ENCODE measurements at regions not wholly inside any gene's neighbourhood (a gene's known extent, or its start where the extent isn't known, plus 50 kb on each side); places are given as distances from the start of the nearest gene placed in this dataset.

DNA sequence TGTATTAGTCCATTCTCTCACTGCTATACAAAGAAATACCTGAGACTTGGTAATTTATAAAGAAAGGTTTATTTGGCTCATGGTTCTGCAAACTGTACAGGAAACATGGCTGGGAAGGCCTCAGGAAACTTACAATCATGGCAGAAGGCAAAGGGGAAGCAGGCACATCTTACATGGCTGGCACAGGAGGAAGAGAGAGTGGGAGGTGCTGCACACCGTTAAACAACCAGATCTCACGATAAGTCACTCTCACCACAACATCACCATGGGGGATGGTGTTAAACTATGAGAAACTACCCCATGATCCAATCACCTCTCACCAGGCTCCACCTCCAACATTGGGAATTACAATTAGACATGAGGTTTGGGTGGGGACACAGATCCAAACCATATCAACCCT lies 191.8 kb upstream of the PLXNC1 start:
- H3K9me3 Mint-ChIP-seq: no peaks in the 10 kb centered on the region
- Histone ChIP-seq H3K4me1 (ENCODE audit: insufficient read depth) (no peaks in the 10 kb centered on the region), H3K4me3 (no peak overlapping the region), H3K36me3 (ENCODE audit: insufficient read depth) (no peaks in the 10 kb centered on the region), H3K9me2 (ENCODE audit: insufficient read depth) (peaks cover 3% of the 10 kb centered on the region; the same call in 1 of the 2 replicates), H3K27me3 (ENCODE audit: insufficient read depth) (no peaks in the 10 kb centered on the region), H3K4me2 (no peak overlapping the region), H3F3A (replicated peaks; ENCODE audit: low read depth) (no peaks in the 10 kb centered on the region), H2AFZ (no peak overlapping the region), H4K20me1 (replicated peaks; ENCODE audit: insufficient read depth) (no peaks in the 10 kb centered on the region), H3K79me2 (replicated peaks; ENCODE audit: insufficient read depth) (no peaks in the 10 kb centered on the region), H3K27ac (ENCODE audit: low read depth) (no peak overlapping the region)
- H3K4me1 Mint-ChIP-seq: no peaks in the 10 kb centered on the region
- no peak overlapping the region for H3K27ac Mint-ChIP-seq
- H3K27me3 Mint-ChIP-seq (ENCODE audit: insufficient read depth, low read depth, poor library complexity): peaks cover 2% of the 10 kb centered on the region
- TF ChIP-seq, protein P1, sequence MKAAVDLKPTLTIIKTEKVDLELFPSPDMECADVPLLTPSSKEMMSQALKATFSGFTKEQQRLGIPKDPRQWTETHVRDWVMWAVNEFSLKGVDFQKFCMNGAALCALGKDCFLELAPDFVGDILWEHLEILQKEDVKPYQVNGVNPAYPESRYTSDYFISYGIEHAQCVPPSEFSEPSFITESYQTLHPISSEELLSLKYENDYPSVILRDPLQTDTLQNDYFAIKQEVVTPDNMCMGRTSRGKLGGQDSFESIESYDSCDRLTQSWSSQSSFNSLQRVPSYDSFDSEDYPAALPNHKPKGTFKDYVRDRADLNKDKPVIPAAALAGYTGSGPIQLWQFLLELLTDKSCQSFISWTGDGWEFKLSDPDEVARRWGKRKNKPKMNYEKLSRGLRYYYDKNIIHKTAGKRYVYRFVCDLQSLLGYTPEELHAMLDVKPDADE (IDR thresholded peaks at IDR 0.05): no peak
- TF ChIP-seq, protein P2, sequence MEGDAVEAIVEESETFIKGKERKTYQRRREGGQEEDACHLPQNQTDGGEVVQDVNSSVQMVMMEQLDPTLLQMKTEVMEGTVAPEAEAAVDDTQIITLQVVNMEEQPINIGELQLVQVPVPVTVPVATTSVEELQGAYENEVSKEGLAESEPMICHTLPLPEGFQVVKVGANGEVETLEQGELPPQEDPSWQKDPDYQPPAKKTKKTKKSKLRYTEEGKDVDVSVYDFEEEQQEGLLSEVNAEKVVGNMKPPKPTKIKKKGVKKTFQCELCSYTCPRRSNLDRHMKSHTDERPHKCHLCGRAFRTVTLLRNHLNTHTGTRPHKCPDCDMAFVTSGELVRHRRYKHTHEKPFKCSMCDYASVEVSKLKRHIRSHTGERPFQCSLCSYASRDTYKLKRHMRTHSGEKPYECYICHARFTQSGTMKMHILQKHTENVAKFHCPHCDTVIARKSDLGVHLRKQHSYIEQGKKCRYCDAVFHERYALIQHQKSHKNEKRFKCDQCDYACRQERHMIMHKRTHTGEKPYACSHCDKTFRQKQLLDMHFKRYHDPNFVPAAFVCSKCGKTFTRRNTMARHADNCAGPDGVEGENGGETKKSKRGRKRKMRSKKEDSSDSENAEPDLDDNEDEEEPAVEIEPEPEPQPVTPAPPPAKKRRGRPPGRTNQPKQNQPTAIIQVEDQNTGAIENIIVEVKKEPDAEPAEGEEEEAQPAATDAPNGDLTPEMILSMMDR (conservative IDR thresholded peaks at IDR 0.05; ENCODE audit: low read depth in 2 of 2): no peak
- no peak for TF ChIP-seq NANOG (IDR thresholded peaks at IDR 0.05; ENCODE audit: borderline replicate concordance)
- no peak for TF ChIP-seq POLR2AphosphoS5 (IDR thresholded peaks at IDR 0.05; ENCODE audit: low read depth)
- TF ChIP-seq, protein P3, sequence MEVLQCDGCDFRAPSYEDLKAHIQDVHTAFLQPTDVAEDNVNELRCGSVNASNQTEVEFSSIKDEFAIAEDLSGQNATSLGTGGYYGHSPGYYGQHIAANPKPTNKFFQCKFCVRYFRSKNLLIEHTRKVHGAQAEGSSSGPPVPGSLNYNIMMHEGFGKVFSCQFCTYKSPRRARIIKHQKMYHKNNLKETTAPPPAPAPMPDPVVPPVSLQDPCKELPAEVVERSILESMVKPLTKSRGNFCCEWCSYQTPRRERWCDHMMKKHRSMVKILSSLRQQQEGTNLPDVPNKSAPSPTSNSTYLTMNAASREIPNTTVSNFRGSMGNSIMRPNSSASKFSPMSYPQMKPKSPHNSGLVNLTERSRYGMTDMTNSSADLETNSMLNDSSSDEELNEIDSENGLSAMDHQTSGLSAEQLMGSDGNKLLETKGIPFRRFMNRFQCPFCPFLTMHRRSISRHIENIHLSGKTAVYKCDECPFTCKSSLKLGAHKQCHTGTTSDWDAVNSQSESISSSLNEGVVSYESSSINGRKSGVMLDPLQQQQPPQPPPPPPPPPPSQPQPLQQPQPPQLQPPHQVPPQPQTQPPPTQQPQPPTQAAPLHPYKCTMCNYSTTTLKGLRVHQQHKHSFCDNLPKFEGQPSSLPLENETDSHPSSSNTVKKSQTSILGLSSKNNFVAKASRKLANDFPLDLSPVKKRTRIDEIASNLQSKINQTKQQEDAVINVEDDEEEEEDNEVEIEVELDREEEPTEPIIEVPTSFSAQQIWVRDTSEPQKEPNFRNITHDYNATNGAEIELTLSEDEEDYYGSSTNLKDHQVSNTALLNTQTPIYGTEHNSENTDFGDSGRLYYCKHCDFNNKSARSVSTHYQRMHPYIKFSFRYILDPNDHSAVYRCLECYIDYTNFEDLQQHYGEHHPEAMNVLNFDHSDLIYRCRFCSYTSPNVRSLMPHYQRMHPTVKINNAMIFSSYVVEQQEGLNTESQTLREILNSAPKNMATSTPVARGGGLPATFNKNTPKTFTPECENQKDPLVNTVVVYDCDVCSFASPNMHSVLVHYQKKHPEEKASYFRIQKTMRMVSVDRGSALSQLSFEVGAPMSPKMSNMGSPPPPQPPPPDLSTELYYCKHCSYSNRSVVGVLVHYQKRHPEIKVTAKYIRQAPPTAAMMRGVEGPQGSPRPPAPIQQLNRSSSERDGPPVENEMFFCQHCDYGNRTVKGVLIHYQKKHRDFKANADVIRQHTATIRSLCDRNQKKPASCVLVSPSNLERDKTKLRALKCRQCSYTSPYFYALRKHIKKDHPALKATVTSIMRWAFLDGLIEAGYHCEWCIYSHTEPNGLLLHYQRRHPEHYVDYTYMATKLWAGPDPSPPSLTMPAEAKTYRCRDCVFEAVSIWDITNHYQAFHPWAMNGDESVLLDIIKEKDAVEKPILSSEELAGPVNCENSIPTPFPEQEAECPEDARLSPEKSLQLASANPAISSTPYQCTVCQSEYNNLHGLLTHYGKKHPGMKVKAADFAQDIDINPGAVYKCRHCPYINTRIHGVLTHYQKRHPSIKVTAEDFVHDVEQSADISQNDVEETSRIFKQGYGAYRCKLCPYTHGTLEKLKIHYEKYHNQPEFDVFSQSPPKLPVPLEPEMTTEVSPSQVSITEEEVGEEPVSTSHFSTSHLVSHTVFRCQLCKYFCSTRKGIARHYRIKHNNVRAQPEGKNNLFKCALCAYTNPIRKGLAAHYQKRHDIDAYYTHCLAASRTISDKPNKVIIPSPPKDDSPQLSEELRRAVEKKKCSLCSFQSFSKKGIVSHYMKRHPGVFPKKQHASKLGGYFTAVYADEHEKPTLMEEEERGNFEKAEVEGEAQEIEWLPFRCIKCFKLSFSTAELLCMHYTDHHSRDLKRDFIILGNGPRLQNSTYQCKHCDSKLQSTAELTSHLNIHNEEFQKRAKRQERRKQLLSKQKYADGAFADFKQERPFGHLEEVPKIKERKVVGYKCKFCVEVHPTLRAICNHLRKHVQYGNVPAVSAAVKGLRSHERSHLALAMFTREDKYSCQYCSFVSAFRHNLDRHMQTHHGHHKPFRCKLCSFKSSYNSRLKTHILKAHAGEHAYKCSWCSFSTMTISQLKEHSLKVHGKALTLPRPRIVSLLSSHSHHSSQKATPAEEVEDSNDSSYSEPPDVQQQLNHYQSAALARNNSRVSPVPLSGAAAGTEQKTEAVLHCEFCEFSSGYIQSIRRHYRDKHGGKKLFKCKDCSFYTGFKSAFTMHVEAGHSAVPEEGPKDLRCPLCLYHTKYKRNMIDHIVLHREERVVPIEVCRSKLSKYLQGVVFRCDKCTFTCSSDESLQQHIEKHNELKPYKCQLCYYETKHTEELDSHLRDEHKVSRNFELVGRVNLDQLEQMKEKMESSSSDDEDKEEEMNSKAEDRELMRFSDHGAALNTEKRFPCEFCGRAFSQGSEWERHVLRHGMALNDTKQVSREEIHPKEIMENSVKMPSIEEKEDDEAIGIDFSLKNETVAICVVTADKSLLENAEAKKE (CRISPR knock-in tag; IDR thresholded peaks at IDR 0.05): no peak
- TF ChIP-seq CREB1 (CRISPR knock-in tag; IDR thresholded peaks at IDR 0.05; ENCODE audit: low read depth): no peak
- no peak for TF ChIP-seq ZNF331 (CRISPR knock-in tag; IDR thresholded peaks at IDR 0.05; ENCODE audit: low read depth)
- no peak for TF ChIP-seq JUNB (IDR thresholded peaks at IDR 0.05; ENCODE audit: unreplicated experiment)
- TF ChIP-seq EZH2phosphoT487 (IDR thresholded peaks at IDR 0.05; ENCODE audit: unreplicated experiment): no peak
- no peak for TF ChIP-seq ZNF114 (CRISPR knock-in tag; IDR thresholded peaks at IDR 0.05)
- TF ChIP-seq EZH2 (IDR thresholded peaks at IDR 0.05; ENCODE audit: low read depth, unreplicated experiment): no peak
- TF ChIP-seq, protein P4, sequence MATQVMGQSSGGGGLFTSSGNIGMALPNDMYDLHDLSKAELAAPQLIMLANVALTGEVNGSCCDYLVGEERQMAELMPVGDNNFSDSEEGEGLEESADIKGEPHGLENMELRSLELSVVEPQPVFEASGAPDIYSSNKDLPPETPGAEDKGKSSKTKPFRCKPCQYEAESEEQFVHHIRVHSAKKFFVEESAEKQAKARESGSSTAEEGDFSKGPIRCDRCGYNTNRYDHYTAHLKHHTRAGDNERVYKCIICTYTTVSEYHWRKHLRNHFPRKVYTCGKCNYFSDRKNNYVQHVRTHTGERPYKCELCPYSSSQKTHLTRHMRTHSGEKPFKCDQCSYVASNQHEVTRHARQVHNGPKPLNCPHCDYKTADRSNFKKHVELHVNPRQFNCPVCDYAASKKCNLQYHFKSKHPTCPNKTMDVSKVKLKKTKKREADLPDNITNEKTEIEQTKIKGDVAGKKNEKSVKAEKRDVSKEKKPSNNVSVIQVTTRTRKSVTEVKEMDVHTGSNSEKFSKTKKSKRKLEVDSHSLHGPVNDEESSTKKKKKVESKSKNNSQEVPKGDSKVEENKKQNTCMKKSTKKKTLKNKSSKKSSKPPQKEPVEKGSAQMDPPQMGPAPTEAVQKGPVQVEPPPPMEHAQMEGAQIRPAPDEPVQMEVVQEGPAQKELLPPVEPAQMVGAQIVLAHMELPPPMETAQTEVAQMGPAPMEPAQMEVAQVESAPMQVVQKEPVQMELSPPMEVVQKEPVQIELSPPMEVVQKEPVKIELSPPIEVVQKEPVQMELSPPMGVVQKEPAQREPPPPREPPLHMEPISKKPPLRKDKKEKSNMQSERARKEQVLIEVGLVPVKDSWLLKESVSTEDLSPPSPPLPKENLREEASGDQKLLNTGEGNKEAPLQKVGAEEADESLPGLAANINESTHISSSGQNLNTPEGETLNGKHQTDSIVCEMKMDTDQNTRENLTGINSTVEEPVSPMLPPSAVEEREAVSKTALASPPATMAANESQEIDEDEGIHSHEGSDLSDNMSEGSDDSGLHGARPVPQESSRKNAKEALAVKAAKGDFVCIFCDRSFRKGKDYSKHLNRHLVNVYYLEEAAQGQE (IDR thresholded peaks at IDR 0.05; ENCODE audit: unreplicated experiment): no peak
- no peak for TF ChIP-seq STAT1 (IDR thresholded peaks at IDR 0.05; ENCODE audit: unreplicated experiment)
- no peaks in the 10 kb centered on the region for H3K36me3 Mint-ChIP-seq (ENCODE audit: low read depth)
- DNase-seq (ENCODE audit: low spot score): no peak
- H3K4me3 Mint-ChIP-seq: no peak overlapping the region
- ATAC-seq: no peak

All from GM23338 (cell line).